ENCODE measurements at regions not wholly inside any gene's neighbourhood (a gene's known extent, or its start where the extent isn't known, plus 50 kb on each side); places are given as distances from the start of the nearest gene placed in this dataset.

- TF ChIP-seq YY1 (IDR thresholded peaks at IDR 0.05; ENCODE audit: insufficient read depth, insufficient read length) (no peak), ZNF274 (IDR thresholded peaks at IDR 0.05; ENCODE audit: low read depth, low read length) (no peak)
Measured at GRCh38 chr1:38584448-38585355, 274.9 kb downstream of the RRAGC start.
